ENCODE measurements at regions not wholly inside any gene's neighbourhood (a gene's known extent, or its start where the extent isn't known, plus 50 kb on each side); places are given as distances from the start of the nearest gene placed in this dataset.
"Not testable (repeated sequence)": the region's sequence is repeated elsewhere in the genome, so short reads cannot be mapped to it uniquely, and the experiment has no call there.

- TF ChIP-seq, protein P1, sequence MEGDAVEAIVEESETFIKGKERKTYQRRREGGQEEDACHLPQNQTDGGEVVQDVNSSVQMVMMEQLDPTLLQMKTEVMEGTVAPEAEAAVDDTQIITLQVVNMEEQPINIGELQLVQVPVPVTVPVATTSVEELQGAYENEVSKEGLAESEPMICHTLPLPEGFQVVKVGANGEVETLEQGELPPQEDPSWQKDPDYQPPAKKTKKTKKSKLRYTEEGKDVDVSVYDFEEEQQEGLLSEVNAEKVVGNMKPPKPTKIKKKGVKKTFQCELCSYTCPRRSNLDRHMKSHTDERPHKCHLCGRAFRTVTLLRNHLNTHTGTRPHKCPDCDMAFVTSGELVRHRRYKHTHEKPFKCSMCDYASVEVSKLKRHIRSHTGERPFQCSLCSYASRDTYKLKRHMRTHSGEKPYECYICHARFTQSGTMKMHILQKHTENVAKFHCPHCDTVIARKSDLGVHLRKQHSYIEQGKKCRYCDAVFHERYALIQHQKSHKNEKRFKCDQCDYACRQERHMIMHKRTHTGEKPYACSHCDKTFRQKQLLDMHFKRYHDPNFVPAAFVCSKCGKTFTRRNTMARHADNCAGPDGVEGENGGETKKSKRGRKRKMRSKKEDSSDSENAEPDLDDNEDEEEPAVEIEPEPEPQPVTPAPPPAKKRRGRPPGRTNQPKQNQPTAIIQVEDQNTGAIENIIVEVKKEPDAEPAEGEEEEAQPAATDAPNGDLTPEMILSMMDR (conservative IDR thresholded peaks at IDR 0.05) = no peak
- TF ChIP-seq ZFX (IDR thresholded peaks at IDR 0.05) = no peak
- no peak overlapping the region for H3K27ac ChIP-seq
Measured at GRCh38 chr3:110697961-110698360, 373.7 kb upstream of the NECTIN3 start.

DNA sequence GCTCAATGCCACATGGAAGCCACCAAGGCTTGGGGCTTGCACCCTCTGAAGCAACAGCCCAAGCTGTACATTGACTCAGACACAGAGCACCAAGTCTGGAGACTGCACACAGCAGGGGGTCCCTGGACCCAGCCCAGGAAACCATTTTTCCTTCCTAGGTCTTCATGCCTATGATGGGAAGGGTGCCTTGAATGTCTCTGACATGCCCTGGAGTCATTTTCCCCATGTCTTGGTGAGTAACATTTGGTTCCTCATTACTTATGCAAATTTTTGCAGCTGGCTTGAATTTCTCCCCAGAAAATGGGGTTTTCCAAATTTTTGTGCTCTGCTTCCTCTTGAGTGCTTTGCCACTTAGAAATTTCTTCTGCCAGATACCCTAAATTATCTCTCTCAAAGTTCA, 367.3 kb upstream of the NECTIN3 start:
- H3K27ac ChIP-seq = not testable (repeated sequence)

- H3K27ac ChIP-seq = no peak overlapping the region
- TF ChIP-seq, protein P1 (conservative IDR thresholded peaks at IDR 0.05) = no peak
- TF ChIP-seq ZFX (IDR thresholded peaks at IDR 0.05) = no peak
Measured at GRCh38 chr3:110708156-110708555, 363.5 kb upstream of the NECTIN3 start.

DNA sequence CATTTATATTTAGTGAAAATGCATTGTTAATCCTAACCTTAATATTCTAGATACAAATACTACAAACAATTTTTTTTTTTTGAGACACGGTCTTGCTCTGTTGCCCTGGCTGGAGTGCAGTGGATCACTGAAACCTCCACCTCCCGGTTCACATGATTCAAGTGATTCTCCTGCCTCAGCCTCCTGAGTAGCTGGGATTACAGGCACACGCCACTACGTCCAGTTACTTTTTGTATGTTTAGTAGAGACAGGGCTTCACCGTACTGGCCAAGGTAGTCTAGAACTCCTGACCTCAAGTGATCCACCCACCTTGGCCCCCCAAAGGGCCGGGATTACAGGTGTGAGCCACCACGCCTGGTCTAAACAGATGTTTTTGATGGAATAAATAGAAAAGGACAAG, 361.5 kb upstream of the NECTIN3 start:
- no peak overlapping the region for H3K27ac ChIP-seq

DNA sequence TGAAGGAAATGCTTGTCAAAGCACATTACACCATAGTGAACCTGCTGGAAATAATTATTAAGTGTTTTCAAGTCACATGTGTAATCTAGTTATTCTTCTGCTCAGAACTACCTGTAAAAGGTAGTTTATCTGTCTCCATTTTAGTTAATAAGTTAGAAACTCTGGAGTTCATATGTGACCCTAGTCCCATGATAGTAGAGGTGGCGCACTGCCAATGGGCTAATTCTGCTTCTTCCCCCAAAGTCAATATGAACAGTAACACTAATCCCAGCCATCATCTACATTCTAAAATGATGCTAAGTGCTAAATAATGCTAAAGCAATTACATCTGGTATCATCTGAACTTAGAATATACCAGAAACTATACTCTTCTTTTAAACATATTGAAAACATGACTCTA, 361.0 kb upstream of the NECTIN3 start:
- H3K27ac ChIP-seq = no peak overlapping the region

More for the DNA sequence above, 361.5 kb upstream of the NECTIN3 start:
- no peak for TF ChIP-seq ZFX (IDR thresholded peaks at IDR 0.05)
- TF ChIP-seq, protein P1 (conservative IDR thresholded peaks at IDR 0.05) = no peak

DNA sequence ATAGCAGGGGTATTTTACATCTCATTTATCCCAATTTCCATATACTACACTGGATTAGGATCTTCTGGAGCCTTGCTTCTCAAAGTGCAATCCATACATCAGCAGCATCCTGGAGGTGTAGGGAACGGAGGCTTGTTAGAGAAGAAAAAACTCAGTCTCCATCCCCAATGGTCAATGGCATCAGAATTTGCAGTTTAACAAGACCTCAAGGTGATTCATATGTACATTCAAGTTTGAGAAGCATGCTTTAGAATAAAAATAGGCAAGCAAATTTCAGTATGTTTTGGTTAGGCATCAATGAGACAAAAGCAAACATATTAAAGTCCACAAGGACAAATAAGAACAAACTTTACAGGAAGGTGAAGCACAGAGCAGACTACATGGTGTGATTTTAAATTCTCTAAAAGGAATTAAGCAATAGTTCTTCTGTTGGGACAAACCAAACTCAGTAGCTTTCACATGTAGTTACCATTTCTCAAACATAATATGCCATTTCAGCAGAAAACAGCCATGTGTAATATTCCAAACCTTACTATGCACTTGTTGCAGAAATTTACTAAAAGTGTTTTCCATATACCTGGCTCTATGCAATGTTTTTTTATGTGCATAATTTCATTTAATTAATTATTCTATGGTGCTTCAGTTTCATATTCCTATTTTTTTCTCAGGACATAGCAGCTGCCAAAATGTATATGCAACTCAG, 360.3 kb upstream of the NECTIN3 start:
- no peak overlapping the region for H3K27ac ChIP-seq
- no peak for TF ChIP-seq ZFX (IDR thresholded peaks at IDR 0.05)
- TF ChIP-seq, protein P1 (conservative IDR thresholded peaks at IDR 0.05) = no peak

More for the DNA sequence above, 361.0 kb upstream of the NECTIN3 start:
- no peak for TF ChIP-seq ZFX (IDR thresholded peaks at IDR 0.05)
- TF ChIP-seq, protein P1 (conservative IDR thresholded peaks at IDR 0.05) = no peak

GRCh38 chr3:110711851-110712516, 359.6 kb upstream of the NECTIN3 start:
- no peak for TF ChIP-seq ZFX (IDR thresholded peaks at IDR 0.05)
- TF ChIP-seq, protein P1 (conservative IDR thresholded peaks at IDR 0.05) = no peak
- H3K27ac ChIP-seq = no peak overlapping the region
